ENCODE measurements at regions not wholly inside any gene's neighbourhood (a gene's known extent, or its start where the extent isn't known, plus 50 kb on each side); places are given as distances from the start of the nearest gene placed in this dataset.

DNA sequence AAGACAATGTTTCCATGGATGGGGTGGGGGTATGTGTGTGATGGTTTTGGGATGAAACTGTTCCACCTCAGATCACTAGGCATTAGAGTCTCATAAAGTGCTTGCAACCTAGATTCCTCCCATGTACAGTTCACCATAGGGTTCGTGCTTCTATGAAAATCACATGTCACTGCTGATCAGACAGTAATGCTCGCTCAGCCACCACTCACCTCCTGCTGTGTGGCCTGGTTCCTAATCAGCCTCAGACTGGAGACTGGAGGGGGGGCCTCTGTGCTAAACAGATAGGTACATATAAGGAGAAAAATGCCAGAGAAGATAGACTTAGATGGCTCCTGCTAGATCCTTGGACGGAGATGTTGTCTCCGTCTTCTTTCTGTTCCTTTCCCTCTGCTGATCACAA lies 1296.9 kb upstream of the SEL1L start:
- intact Hi-C loops (cut with micrococcal nuclease; ENCODE audit: unreplicated experiment), result no loop called here
- no peaks in the 10 kb centered on the region for H3K27me3 ChIP-seq (replicated peaks; ENCODE audit: control insufficient read depth, insufficient read depth, low read length)
- H3K4me3 ChIP-seq (ENCODE audit: low read depth, low read length), result no peak overlapping the region
- no peak for DNase-seq
- ChIA-PET POLR2A (no interaction called here), CTCF (no interaction called here)
- Mint-ChIP-seq H3K36me3 (ENCODE audit: insufficient read depth, unreplicated experiment) (no peaks in the 10 kb centered on the region), H3K27ac (ENCODE audit: unreplicated experiment) (no peak overlapping the region), H3K4me1 (ENCODE audit: low read depth, unreplicated experiment) (no peaks in the 10 kb centered on the region), H3K27me3 (ENCODE audit: insufficient read depth, unreplicated experiment) (peaks cover 6% of the 10 kb centered on the region), H3K4me3 (ENCODE audit: unreplicated experiment) (no peak overlapping the region), H3K9me3 (ENCODE audit: unreplicated experiment) (no peaks in the 10 kb centered on the region)
- no peaks in the 10 kb centered on the region for H3K36me3 ChIP-seq (ENCODE audit: control insufficient read depth, insufficient read depth, low read length)
- H3K4me1 ChIP-seq, result no peaks in the 10 kb centered on the region
- no peak for TF ChIP-seq CTCF (IDR thresholded peaks at IDR 0.05; ENCODE audit: insufficient read depth in 1 of 2, low read depth in 1 of 2, low read length in 1 of 2, severe bottlenecking in 1 of 2, unreplicated experiment in 1 of 2)
- H3K9me3 ChIP-seq, result no peaks in the 10 kb centered on the region
- no TSS peak for BruUV-seq (replicated peaks)

DNA sequence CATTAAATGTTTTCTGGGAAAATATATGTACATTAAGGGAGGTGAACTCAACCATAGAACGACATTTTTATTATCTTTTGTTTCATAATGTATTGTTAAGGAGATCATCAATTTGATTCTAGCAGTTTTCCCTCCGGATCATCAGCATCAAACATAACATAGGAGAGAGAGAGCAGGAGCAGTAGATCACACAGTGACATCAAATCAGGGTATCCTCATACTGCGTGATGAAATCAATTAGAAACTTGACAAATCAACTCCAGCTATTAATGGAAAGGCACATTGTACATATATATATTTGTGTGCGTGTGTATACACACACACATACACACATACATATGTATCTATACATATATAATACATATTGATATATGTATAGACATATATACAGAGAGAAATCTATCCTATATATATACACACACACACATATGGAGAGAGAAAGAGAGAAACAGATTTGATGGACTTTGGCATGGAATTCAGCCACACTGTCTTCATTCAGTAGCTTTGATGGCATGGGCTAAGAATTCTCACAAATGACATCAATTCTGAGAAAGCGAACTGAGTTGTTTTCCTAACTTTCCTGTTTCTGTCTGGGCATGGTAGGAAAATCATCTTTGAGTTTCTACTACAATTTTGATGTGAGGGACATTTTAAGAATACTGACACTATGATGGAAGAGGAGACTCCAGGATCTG lies 1302.8 kb upstream of the SEL1L start:
- H3K9me3 Mint-ChIP-seq (ENCODE audit: unreplicated experiment), result no peaks in the 10 kb centered on the region
- Histone ChIP-seq H3K9me3 (no peaks in the 10 kb centered on the region), H3K4me1 (no peaks in the 10 kb centered on the region), H3K36me3 (ENCODE audit: control insufficient read depth, insufficient read depth, low read length) (no peaks in the 10 kb centered on the region), H3K4me3 (ENCODE audit: low read depth, low read length) (no peak overlapping the region), H3K27me3 (replicated peaks; ENCODE audit: control insufficient read depth, insufficient read depth, low read length) (no peaks in the 10 kb centered on the region)
- H3K4me1 Mint-ChIP-seq (ENCODE audit: low read depth, unreplicated experiment), result no peaks in the 10 kb centered on the region
- no peak overlapping the region for H3K4me3 Mint-ChIP-seq (ENCODE audit: unreplicated experiment)
- H3K27ac Mint-ChIP-seq (ENCODE audit: unreplicated experiment), result no peak overlapping the region
- intact Hi-C loops (cut with micrococcal nuclease; ENCODE audit: unreplicated experiment), result no loop called here
- peaks cover 9% of the 10 kb centered on the region for H3K27me3 Mint-ChIP-seq (ENCODE audit: insufficient read depth, unreplicated experiment)
- no peak for DNase-seq
- ChIA-PET CTCF (no interaction called here), POLR2A (no interaction called here)
- BruUV-seq (replicated peaks), result no TSS peak
- H3K36me3 Mint-ChIP-seq (ENCODE audit: insufficient read depth, unreplicated experiment), result no peaks in the 10 kb centered on the region
- TF ChIP-seq CTCF (IDR thresholded peaks at IDR 0.05; ENCODE audit: insufficient read depth in 1 of 2, low read depth in 1 of 2, low read length in 1 of 2, severe bottlenecking in 1 of 2, unreplicated experiment in 1 of 2), result no peak

GRCh38 chr14:82837611-82838140 lies 1304.0 kb upstream of the SEL1L start:
- BruUV-seq (replicated peaks), result no TSS peak

More at GRCh38 chr14:82837611-82838140, 1304.0 kb upstream of the SEL1L start:
- Histone ChIP-seq H3K4me1 (no peaks in the 10 kb centered on the region), H3K27me3 (replicated peaks; ENCODE audit: control insufficient read depth, insufficient read depth, low read length) (no peaks in the 10 kb centered on the region), H3K9me3 (no peaks in the 10 kb centered on the region), H3K36me3 (ENCODE audit: control insufficient read depth, insufficient read depth, low read length) (no peaks in the 10 kb centered on the region), H3K4me3 (ENCODE audit: low read depth, low read length) (no peak overlapping the region)
- Mint-ChIP-seq H3K4me3 (ENCODE audit: unreplicated experiment) (no peak overlapping the region), H3K36me3 (ENCODE audit: insufficient read depth, unreplicated experiment) (no peaks in the 10 kb centered on the region), H3K27me3 (ENCODE audit: insufficient read depth, unreplicated experiment) (peaks cover 6% of the 10 kb centered on the region), H3K9me3 (ENCODE audit: unreplicated experiment) (no peaks in the 10 kb centered on the region), H3K4me1 (ENCODE audit: low read depth, unreplicated experiment) (no peaks in the 10 kb centered on the region), H3K27ac (ENCODE audit: unreplicated experiment) (no peak overlapping the region)
- TF ChIP-seq CTCF (IDR thresholded peaks at IDR 0.05; ENCODE audit: insufficient read depth in 1 of 2, low read depth in 1 of 2, low read length in 1 of 2, severe bottlenecking in 1 of 2, unreplicated experiment in 1 of 2), result no peak
- intact Hi-C loops (cut with micrococcal nuclease; ENCODE audit: unreplicated experiment), result no loop called here
- no peak for DNase-seq
- CTCF ChIA-PET, result no interaction called here
- POLR2A ChIA-PET, result no interaction called here

All from Caco-2 (cell line).